Ovary (tissue), 3 donors: ENCODE measurements at regions not wholly inside any gene's neighbourhood (a gene's known extent, or its start where the extent isn't known, plus 50 kb on each side); places are given as distances from the start of the nearest gene placed in this dataset.

Experiments used
- CTCF ChIP-seq, 3 donors: fragments of 450-650 bp in 2 of 3; fragments of 200-600 bp in 1 of 3; IDR thresholded peaks; one replicate each; pipeline versions ENCODE4 v1.5.1 to v1.8.0; 2016 to 2022; ENCODE audit warnings: antibody characterized with exemption in 3 of 3, mild to moderate bottlenecking in 1 of 3
- EP300 ChIP-seq: sonication (generic); formaldehyde crosslinking; IDR thresholded peaks from one replicate; pipeline ENCODE4 v1.6.1; 2017; ENCODE audit warnings: antibody characterized with exemption
- POLR2A ChIP-seq: fragments of 450-650 bp; IDR thresholded peaks from one replicate; pipeline ENCODE4 v1.6.1; 2017; ENCODE audit warnings: antibody characterized with exemption, mild to moderate bottlenecking, moderate library complexity
- donor health status: DM: no; HTN: no; CAD: no.

- TF ChIP-seq CTCF (IDR thresholded peaks at IDR 0.05), result no peak
- no peak for TF ChIP-seq POLR2A
- no peak for TF ChIP-seq EP300
These were observed 89.4 kb upstream of the TMEM26 start for GRCh38 chr10:61542596-61542995.
